ENCODE measurements at regions not wholly inside any gene's neighbourhood (a gene's known extent, or its start where the extent isn't known, plus 50 kb on each side); places are given as distances from the start of the nearest gene placed in this dataset.

DNA sequence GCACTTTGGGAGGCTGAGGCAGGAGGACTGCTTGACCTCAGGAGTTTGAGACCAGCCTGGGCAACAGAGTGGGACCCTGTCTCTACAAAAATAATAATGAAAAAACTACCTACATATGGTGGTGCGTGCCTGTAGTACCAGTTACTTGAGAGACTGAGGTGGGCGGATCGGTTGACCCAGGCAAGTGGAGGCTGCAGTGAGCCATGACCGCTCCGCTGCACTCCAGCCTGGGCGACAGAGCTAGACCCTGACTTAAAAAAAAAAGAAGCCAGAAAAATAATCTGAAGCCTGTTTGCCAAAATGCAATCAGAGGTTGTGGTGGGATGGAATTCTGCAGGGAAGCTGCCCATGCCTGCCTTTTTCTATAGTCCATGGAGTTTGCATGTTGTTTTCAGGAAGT lies 50.4 kb upstream of the GGTA1 start:
- no peaks in the 10 kb centered on the region for H3K36me3 ChIP-seq
- no peak for TF ChIP-seq CTCF (IDR thresholded peaks at IDR 0.05; ENCODE audit: borderline replicate concordance)
- no peaks in the 10 kb centered on the region for H3K9me3 ChIP-seq (replicated peaks)
- H3K4me3 ChIP-seq = peak overlapping the region; percentile 63
- H3K27me3 ChIP-seq (ENCODE audit: low read depth) = no peaks in the 10 kb centered on the region
- intact Hi-C loops (cut with micrococcal nuclease) = loop anchor here (10.0 kb wide), 2 partner anchors 65 to 145 kb away; no protein-coding TSS in a partner anchor
- no peak for DNase-seq
- H3K4me1 ChIP-seq = peaks cover 24% of the 10 kb centered on the region
- no peak overlapping the region for H3K27ac ChIP-seq (replicated peaks)

- Histone ChIP-seq H3K9me3 (replicated peaks) (no peaks in the 10 kb centered on the region), H3K27me3 (ENCODE audit: low read depth) (no peaks in the 10 kb centered on the region)
- intact Hi-C loops (cut with micrococcal nuclease) = loop anchor here (10.0 kb wide), 2 partner anchors 64 to 144 kb away; no protein-coding TSS in a partner anchor
These were observed 51.2 kb upstream of the GGTA1 start for GRCh38 chr9:121550569-121551512.

DNA sequence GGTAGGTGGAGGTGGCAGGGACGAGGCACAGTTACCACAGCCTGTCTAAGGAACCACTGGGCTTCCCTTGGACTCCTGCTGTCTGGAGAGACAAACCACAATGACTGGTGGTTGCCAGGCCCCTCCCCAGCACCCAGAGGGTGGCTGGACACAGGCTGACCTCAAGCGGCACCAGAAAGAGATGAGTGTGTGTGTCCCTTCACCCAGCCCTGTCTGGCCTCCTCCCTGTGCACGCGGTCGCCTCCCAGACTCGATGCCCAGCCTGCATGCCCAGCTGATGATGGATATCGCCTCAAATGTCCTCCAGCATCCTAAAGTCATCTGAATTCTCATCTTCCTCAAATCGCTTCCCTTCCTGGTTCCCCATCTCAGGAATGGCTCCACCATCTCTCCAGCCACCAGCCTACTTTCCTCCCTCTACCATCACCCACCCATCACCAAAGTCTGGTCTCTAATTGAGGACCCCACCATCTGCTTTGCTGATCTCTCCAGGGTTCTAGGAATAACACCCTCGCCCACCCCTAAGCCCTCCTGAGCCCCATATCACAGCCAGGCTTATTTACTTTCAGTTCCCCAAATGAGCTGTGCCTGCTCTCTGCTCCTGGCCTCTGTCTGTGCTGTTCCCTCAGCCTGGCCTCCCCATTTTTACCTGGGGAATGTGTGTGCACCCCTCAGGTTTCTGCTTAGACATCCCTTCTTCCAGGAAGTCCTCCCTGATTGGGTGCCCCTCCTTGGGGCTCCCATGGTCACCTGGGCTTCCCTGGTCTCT lies 52.5 kb upstream of the GGTA1 start:
- TF ChIP-seq CTCF (IDR thresholded peaks at IDR 0.05; ENCODE audit: borderline replicate concordance) = no peak
- intact Hi-C loops (cut with micrococcal nuclease) = loop anchor here (10.0 kb wide), 2 partner anchors 63 to 143 kb away; no protein-coding TSS in a partner anchor
- H3K9me3 ChIP-seq (replicated peaks) = no peaks in the 10 kb centered on the region
- peaks cover 23% of the 10 kb centered on the region for H3K4me1 ChIP-seq
- DNase-seq = no peak
- no peak overlapping the region for H3K4me3 ChIP-seq
- no peak overlapping the region for H3K27ac ChIP-seq (replicated peaks)
- H3K27me3 ChIP-seq (ENCODE audit: low read depth) = no peaks in the 10 kb centered on the region
- H3K36me3 ChIP-seq = no peaks in the 10 kb centered on the region

More at GRCh38 chr9:121550569-121551512, 51.2 kb upstream of the GGTA1 start:
- H3K27ac ChIP-seq (replicated peaks) = peak overlapping the region; percentile 14
- H3K4me3 ChIP-seq = peak overlapping the region; percentile 63
- peak; percentile 79 for DNase-seq
- no peaks in the 10 kb centered on the region for H3K36me3 ChIP-seq
- TF ChIP-seq CTCF (IDR thresholded peaks at IDR 0.05; ENCODE audit: borderline replicate concordance) = peak; percentile 97
- H3K4me1 ChIP-seq = peaks cover 19% of the 10 kb centered on the region

DNA sequence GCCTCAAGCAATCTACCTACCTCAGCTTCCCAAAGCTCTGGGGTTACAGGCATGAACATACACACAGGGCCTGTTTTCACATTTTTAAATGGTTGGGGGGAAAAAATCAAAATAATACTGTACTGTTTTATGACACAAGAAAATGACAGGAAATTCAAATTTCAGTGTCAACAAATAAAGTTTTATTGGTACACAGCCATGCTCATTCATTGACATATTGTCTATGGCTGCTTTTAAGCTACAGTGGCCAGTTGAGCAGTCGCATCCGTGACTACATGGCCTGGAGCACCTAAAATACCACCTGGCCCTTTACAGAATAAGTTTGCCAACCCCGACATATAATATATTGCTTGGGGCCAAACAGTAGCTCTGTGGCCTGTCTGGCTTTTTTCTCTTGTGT lies 56.4 kb upstream of the GGTA1 start:
- Histone ChIP-seq H3K4me3 (no peak overlapping the region), H3K4me1 (peaks cover 30% of the 10 kb centered on the region), H3K9me3 (replicated peaks) (no peaks in the 10 kb centered on the region), H3K36me3 (no peaks in the 10 kb centered on the region), H3K27me3 (ENCODE audit: low read depth) (no peaks in the 10 kb centered on the region), H3K27ac (replicated peaks) (no peak overlapping the region)
- TF ChIP-seq CTCF (IDR thresholded peaks at IDR 0.05; ENCODE audit: borderline replicate concordance) = no peak
- DNase-seq = no peak
- intact Hi-C loops (cut with micrococcal nuclease) = loop anchor here (10.0 kb wide), 2 partner anchors 59 to 139 kb away; no protein-coding TSS in a partner anchor

DNA sequence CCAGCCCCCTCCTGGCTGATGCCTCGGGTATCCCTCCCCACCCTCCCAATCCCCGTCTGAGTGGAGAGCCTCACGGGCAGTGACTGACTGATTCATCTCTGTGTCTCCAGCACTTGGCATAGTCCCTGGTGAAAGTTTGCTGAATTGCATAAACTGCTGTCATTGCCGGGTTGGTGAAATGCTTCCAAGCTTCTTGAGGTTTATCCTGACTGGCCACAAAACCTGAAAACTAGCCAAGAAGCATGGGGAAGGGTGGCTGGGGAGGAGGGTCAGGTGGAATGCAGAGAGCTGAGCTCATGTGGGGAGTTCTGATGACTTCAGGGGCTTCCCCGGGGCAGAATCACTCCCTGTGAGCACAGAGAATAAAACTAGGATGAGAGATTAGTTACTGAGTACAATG lies 56.9 kb upstream of the GGTA1 start:
- H3K27me3 ChIP-seq (ENCODE audit: low read depth) = no peaks in the 10 kb centered on the region
- no peak for DNase-seq
- intact Hi-C loops (cut with micrococcal nuclease) = loop anchor here (10.0 kb wide), 2 partner anchors 58 to 138 kb away; no protein-coding TSS in a partner anchor
- TF ChIP-seq CTCF (IDR thresholded peaks at IDR 0.05; ENCODE audit: borderline replicate concordance) = no peak
- H3K27ac ChIP-seq (replicated peaks) = peak overlapping the region; percentile 81
- H3K4me1 ChIP-seq = peaks cover 30% of the 10 kb centered on the region
- no peaks in the 10 kb centered on the region for H3K9me3 ChIP-seq (replicated peaks)
- no peaks in the 10 kb centered on the region for H3K36me3 ChIP-seq
- H3K4me3 ChIP-seq = no peak overlapping the region

All from left ventricle myocardium inferior (tissue), 1 donor.